Right lobe of liver (tissue), 6 donors: ENCODE measurements at regions not wholly inside any gene's neighbourhood (a gene's known extent, or its start where the extent isn't known, plus 50 kb on each side); places are given as distances from the start of the nearest gene placed in this dataset.

Source experiments
- ATAC-seq, 4 donors: fragments of 200-7000 bp; cut with Tn5 transposase; one replicate each; pipeline ENCODE4 v1.9.1; 2020; ENCODE audit warnings: mild to moderate bottlenecking in 4 of 4, moderate library complexity in 4 of 4
- DNase-seq, 3 donors: peaks; one replicate each; pipeline ENCODE4 v3.0.0-alpha.2; 2020
- H3K27ac ChIP-seq, 3 donors: fragments of 200-600 bp; one replicate each; pipeline ENCODE4 v1.8.0; 2022
- H3K27me3 ChIP-seq, 2 donors: fragments of 200-600 bp; one replicate each; pipeline ENCODE4 v1.8.0; 2022
- H3K36me3 ChIP-seq, 4 donors: fragments of 200-600 bp; sonication (generic) in 1 of 4; one replicate each; pipeline versions ENCODE4 v1.5.1 to v1.8.0; 2017 to 2022; ENCODE audit warnings: control low read depth in 1 of 4
- H3K4me1 ChIP-seq, 4 donors: fragments of 200-600 bp; sonication (generic) in 1 of 4; one replicate each; pipeline versions ENCODE4 v1.5.1 to v1.8.0; 2017 to 2022; ENCODE audit warnings: control low read depth in 1 of 4
- H3K4me3 ChIP-seq, 3 donors: fragments of 200-600 bp; one replicate each; pipeline ENCODE4 v1.8.0; 2022
- H3K9me3 ChIP-seq, 4 donors: fragments of 200-600 bp; sonication (generic) in 1 of 4; one replicate each; pipeline versions ENCODE4 v1.5.1 to v1.8.0; 2017 to 2022; ENCODE audit warnings: control low read depth in 1 of 4
- POLR2A ChIP-seq: fragments of 450-650 bp; IDR thresholded peaks from one replicate; pipeline ENCODE4 v1.6.1; 2017; ENCODE audit warnings: antibody characterized with exemption, mild to moderate bottlenecking
- WGBS: methylation state at CpG from one replicate; pipeline ENCODE4 v1.1.6; 2018; ENCODE audit warnings: low coverage, low lambda C conversion rate; ENCODE audit not compliant: insufficient coverage; ENCODE audit errors: missing lambda C conversion rate; 5-methylcytosine and 5-hydroxymethylcytosine counted together
- intact Hi-C, 2 donors: fragments of 100-400 bp; cut with DNase I; formaldehyde crosslinking; loops; one replicate each; pipeline versions ENCODE4 v1.11.2 to v1.14.1; 2022
- TF ChIP-seq, protein P1 (sequence below), 4 donors: fragments of 200-600 bp in 3 of 4; fragments of 450-650 bp in 1 of 4; IDR thresholded peaks; one replicate each; pipeline versions ENCODE4 v1.5.1 to v1.8.0; 2016 to 2022; ENCODE audit warnings: antibody characterized with exemption in 4 of 4, mild to moderate bottlenecking in 2 of 4
- donor health status: DM: no; HTN: yes; CAD: no.
- donor health status: DM: no; HTN: no; CAD: no.
- donor health status: DM: no; HTN: no; CAD: no.
- donor health status: DM: no; HTN: yes; CAD: no.
- donor health status: DM: no; HTN: yes; CAD: no.

DNA sequence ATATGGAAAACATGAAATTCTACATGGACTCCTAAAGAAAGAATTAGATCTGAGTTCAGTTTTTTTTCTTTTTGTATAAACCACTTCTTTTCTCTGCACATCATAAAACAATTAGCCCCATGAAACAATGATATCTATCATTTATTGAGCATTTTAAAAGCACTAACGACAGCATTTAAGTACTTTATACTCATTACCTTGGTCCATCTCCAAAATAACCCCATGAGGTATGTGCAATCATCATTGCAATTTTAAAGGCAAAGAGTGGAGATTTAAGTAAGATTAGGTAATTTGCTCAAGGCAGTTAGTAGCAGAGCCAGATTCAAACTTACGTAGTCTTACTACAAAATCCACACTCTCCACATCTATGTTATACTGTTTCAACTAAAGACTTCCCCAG lies 177.7 kb upstream of the RAG2 start:
- DNase-seq (no peak), ATAC-seq (no peak)
- H3K27me3 ChIP-seq, result no peaks in the 10 kb centered on the region
- H3K27ac ChIP-seq, result no peak overlapping the region
- H3K36me3 ChIP-seq, result no peaks in the 10 kb centered on the region
- H3K9me3 ChIP-seq, result no peaks in the 10 kb centered on the region
- no peak for TF ChIP-seq POLR2A
- TF ChIP-seq, protein P1, sequence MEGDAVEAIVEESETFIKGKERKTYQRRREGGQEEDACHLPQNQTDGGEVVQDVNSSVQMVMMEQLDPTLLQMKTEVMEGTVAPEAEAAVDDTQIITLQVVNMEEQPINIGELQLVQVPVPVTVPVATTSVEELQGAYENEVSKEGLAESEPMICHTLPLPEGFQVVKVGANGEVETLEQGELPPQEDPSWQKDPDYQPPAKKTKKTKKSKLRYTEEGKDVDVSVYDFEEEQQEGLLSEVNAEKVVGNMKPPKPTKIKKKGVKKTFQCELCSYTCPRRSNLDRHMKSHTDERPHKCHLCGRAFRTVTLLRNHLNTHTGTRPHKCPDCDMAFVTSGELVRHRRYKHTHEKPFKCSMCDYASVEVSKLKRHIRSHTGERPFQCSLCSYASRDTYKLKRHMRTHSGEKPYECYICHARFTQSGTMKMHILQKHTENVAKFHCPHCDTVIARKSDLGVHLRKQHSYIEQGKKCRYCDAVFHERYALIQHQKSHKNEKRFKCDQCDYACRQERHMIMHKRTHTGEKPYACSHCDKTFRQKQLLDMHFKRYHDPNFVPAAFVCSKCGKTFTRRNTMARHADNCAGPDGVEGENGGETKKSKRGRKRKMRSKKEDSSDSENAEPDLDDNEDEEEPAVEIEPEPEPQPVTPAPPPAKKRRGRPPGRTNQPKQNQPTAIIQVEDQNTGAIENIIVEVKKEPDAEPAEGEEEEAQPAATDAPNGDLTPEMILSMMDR (IDR thresholded peaks at IDR 0.05), result no peak
- WGBS, result 52% methylated on average over 2 of the region's 2 CpGs
- no peak overlapping the region for H3K4me3 ChIP-seq
- no peaks in the 10 kb centered on the region for H3K4me1 ChIP-seq
- intact Hi-C loops, result no loop called here

DNA sequence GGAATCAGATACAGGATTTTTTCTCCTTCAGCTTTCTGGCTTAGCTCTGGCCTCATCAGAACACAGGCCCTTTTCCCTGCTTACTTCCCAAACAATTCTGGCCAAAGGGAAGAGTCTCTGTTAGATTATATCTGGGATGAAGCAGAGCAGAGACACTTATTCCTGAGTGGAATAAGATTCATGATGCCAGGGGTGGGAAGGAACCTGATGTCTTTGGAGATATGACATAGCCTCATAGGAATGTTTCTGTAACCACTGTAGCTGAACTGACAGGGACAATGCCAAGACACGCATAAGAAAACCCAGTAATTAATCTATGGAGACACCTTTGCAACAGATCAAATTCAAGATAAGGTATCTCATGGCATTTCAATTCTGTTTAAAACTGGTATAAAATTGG lies 177.1 kb upstream of the RAG2 start:
- ATAC-seq (no peak), DNase-seq (no peak)
- WGBS, result 63% methylated on average over 1 of the region's 1 CpG
- Histone ChIP-seq H3K27ac (no peak overlapping the region), H3K4me1 (no peaks in the 10 kb centered on the region), H3K36me3 (no peaks in the 10 kb centered on the region), H3K9me3 (no peaks in the 10 kb centered on the region), H3K27me3 (no peaks in the 10 kb centered on the region), H3K4me3 (no peak overlapping the region)
- intact Hi-C loops, result no loop called here
- TF ChIP-seq POLR2A, result no peak
- TF ChIP-seq, protein P1 (IDR thresholded peaks at IDR 0.05), result no peak

DNA sequence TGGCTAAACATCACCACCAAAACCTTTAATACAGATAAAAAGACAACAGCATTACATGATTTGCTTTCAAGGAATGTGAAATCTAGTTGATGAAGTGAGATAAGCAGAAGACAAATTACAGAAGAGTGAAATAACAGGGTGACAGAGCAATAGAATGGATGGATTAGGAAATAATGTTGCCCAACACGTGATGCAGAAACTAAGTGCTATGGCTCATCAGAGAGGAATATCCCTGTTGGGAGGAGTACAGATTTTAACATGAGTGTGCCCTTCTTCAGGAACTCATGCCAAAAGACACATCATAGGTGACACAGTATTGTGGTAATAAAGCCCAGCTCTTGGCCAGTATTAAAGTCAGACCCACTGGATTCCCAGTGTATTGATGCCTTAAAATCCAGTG lies 176.6 kb upstream of the RAG2 start:
- Histone ChIP-seq H3K4me3 (no peak overlapping the region), H3K9me3 (no peaks in the 10 kb centered on the region), H3K4me1 (no peaks in the 10 kb centered on the region), H3K36me3 (no peaks in the 10 kb centered on the region), H3K27ac (no peak overlapping the region), H3K27me3 (no peaks in the 10 kb centered on the region)
- ATAC-seq (no peak), DNase-seq (no peak)
- WGBS, result 64% methylated on average over 1 of the region's 1 CpG
- TF ChIP-seq, protein P1 (IDR thresholded peaks at IDR 0.05), result no peak
- TF ChIP-seq POLR2A, result no peak
- intact Hi-C loops, result no loop called here

DNA sequence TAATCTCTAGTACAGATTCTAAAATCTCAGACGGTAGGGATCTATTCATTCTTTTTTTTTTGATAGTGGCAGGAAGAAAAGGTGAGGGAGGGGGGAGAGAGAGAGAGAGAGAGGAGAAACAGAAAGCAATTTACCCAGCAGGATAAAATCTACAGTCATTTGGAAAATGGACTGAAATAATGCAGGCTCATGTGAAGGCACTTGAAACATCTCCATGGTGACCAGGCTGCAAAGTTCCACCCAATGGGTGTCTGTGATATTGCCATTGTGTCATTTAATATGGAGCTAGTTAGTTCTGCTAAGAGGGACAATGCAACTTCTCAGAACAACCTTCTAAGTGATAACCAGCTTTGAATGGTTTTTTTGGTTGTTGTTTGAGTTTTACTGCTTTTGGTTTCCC lies 165.2 kb upstream of the RAG2 start:
- H3K27ac ChIP-seq, result no peak overlapping the region
- no peak for TF ChIP-seq POLR2A
- TF ChIP-seq, protein P1 (IDR thresholded peaks at IDR 0.05), result no peak
- DNase-seq (no peak), ATAC-seq (no peak)
- no peaks in the 10 kb centered on the region for H3K27me3 ChIP-seq
- no peaks in the 10 kb centered on the region for H3K36me3 ChIP-seq
- H3K4me1 ChIP-seq, result no peaks in the 10 kb centered on the region
- intact Hi-C loops, result no loop called here
- H3K4me3 ChIP-seq, result no peak overlapping the region
- 10% methylated on average over 1 of the region's 1 CpG for WGBS
- no peaks in the 10 kb centered on the region for H3K9me3 ChIP-seq

DNA sequence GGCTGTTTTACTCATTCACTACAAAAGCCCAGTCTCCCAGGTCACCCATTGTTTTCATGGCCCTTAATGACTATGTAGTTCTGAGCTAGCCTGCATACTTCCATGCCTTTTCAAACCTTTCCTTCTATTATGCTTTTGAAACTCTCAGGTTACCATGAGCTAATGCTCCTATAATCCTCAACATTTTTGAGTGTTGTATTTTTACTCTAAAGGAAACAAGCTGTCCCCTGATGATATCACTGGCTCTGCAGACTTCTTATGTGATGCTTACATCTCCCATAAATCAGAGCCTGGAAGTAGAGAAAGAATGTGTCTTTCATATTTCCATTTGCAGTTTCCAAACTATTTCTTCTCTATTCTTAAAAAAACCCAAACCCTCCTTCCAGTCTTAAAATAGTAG lies 159.0 kb upstream of the RAG2 start:
- intact Hi-C loops, result no loop called here
- H3K4me1 ChIP-seq, result no peaks in the 10 kb centered on the region
- no peaks in the 10 kb centered on the region for H3K27me3 ChIP-seq
- H3K4me3 ChIP-seq, result no peak overlapping the region
- ATAC-seq, result no peak
- H3K27ac ChIP-seq, result no peak overlapping the region
- TF ChIP-seq, protein P1 (IDR thresholded peaks at IDR 0.05), result no peak
- TF ChIP-seq POLR2A, result no peak
- H3K9me3 ChIP-seq, result no peaks in the 10 kb centered on the region
- H3K36me3 ChIP-seq, result no peaks in the 10 kb centered on the region
- no peak for DNase-seq
